NCI-H2107 treated with DMSO at 0.1 percent for 48 hours (cell line): ENCODE measurements at regions not wholly inside any gene's neighbourhood (a gene's known extent, or its start where the extent isn't known, plus 50 kb on each side); places are given as distances from the start of the nearest gene placed in this dataset.
"Not testable (repeated sequence)": the region's sequence is repeated elsewhere in the genome, so short reads cannot be mapped to it uniquely, and the experiment has no call there.

Experiments used
- DNase-seq: peaks from one replicate; lab custom pipeline; 2025; ENCODE audit not compliant: unreplicated experiment; lab: John Stamatoyannopoulos, UW

GRCh38 chr2:161048317-161048716, 111.9 kb upstream of the TANK start:
- no peak for DNase-seq

- no peak for DNase-seq
These were observed 110.7 kb upstream of the TANK start for GRCh38 chr2:161049559-161049958.

GRCh38 chr2:161052214-161052613, 108.0 kb upstream of the TANK start:
- DNase-seq = no peak

- no peak for DNase-seq
These were observed 104.9 kb upstream of the TANK start for GRCh38 chr2:161055289-161055688.

GRCh38 chr2:161059388-161059787, 100.8 kb upstream of the TANK start:
- DNase-seq = no peak

GRCh38 chr2:161061786-161062185, 98.4 kb upstream of the TANK start:
- no peak for DNase-seq

GRCh38 chr2:161063157-161063945, 96.9 kb upstream of the TANK start:
- DNase-seq = peak; percentile 66

GRCh38 chr2:161063946-161064306, 96.3 kb upstream of the TANK start:
- DNase-seq = no peak

- DNase-seq = no peak
These were observed 92.3 kb upstream of the TANK start for GRCh38 chr2:161067846-161068350.

GRCh38 chr2:161068670-161069069, 91.6 kb upstream of the TANK start:
- DNase-seq = no peak

- DNase-seq = no peak
These were observed 89.3 kb upstream of the TANK start for GRCh38 chr2:161070693-161071479.

- DNase-seq = not testable (repeated sequence)
These were observed 87.8 kb upstream of the TANK start for GRCh38 chr2:161072436-161072835.

GRCh38 chr2:161075701-161076100, 84.5 kb upstream of the TANK start:
- no peak for DNase-seq

- DNase-seq = no peak
These were observed 83.3 kb upstream of the TANK start for GRCh38 chr2:161076936-161077335.

- DNase-seq = no peak
These were observed 82.6 kb upstream of the TANK start for GRCh38 chr2:161077367-161078210.

- DNase-seq = no peak
These were observed 82.1 kb upstream of the TANK start for GRCh38 chr2:161078211-161078539.

- no peak for DNase-seq
These were observed 75.1 kb upstream of the TANK start for GRCh38 chr2:161085149-161085548.

- DNase-seq = no peak
These were observed 71.4 kb upstream of the TANK start for GRCh38 chr2:161088658-161089350.

- DNase-seq = no peak
These were observed 69.8 kb upstream of the TANK start for GRCh38 chr2:161090411-161090810.

GRCh38 chr2:161095314-161095713, 64.9 kb upstream of the TANK start:
- no peak for DNase-seq

- DNase-seq = peak; percentile 5
These were observed 63.9 kb upstream of the TANK start for GRCh38 chr2:161096336-161096735.
